BJ (cell line): ENCODE measurements at regions not wholly inside any gene's neighbourhood (a gene's known extent, or its start where the extent isn't known, plus 50 kb on each side); places are given as distances from the start of the nearest gene placed in this dataset.

ENCODE experiments used
- CTCF ChIA-PET: fragments of 350-600 bp; formaldehyde crosslinking; extraction: SDS; loops from one replicate; lab custom pipeline; 2021; ENCODE audit warnings: antibody characterized with exemption, inconsistent platforms; lab: Yijun Ruan, JAX
- POLR2A ChIA-PET: fragments of 300-600 bp; sonication (Branson Sonifier 250); formaldehyde crosslinking; extraction: SDS; loops from one replicate; lab custom pipeline; 2021; ENCODE audit warnings: antibody characterized with exemption; lab: Charles Lee
- DNase-seq: peaks from one replicate; pipeline ENCODE4 v3.0.0-alpha.2; 2011; ENCODE audit warnings: low read depth
- H3K27me3 ChIP-seq: 2 replicates; pipeline ENCODE4 v1.6.0; 2011; ENCODE audit warnings: low read length; ENCODE audit not compliant: control insufficient read depth, insufficient read depth
- H3K36me3 ChIP-seq: 2 replicates; pipeline ENCODE4 v1.5.1; 2011; ENCODE audit warnings: low read length; ENCODE audit not compliant: control insufficient read depth, insufficient read depth
- H3K4me3 ChIP-seq: 2 replicates; pipeline ENCODE4 v1.5.1; 2011; ENCODE audit warnings: low read depth, mild to moderate bottlenecking, control low read depth, low read length
- TF ChIP-seq, protein P1 (sequence below): IDR thresholded peaks from 2 replicates; pipeline ENCODE4 v1.5.1; 2011; ENCODE audit warnings: low read depth, mild to moderate bottlenecking, control low read depth, inconsistent platforms, low read length, moderate library complexity; ENCODE audit not compliant: insufficient read depth

DNA sequence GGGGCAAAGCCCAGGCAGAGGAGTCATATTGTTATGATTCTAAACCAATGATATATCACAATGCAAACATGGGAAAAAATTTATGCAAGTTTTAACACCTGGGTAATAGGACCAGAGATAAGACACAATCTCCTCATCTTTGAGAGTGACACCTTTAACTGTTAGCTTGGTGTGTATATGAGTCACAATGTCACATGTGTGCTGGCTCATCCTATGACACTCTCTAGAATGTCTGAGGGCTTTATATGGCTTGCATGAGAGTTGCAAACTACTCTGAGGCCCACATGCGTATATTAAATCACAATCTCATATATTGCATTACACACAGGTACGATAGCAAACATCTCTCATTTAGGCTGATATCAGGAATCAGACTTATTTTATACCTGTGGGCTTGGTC is 1055.4 kb upstream of the AMELY start:
- POLR2A ChIA-PET = no interaction called here
- TF ChIP-seq, protein P1, sequence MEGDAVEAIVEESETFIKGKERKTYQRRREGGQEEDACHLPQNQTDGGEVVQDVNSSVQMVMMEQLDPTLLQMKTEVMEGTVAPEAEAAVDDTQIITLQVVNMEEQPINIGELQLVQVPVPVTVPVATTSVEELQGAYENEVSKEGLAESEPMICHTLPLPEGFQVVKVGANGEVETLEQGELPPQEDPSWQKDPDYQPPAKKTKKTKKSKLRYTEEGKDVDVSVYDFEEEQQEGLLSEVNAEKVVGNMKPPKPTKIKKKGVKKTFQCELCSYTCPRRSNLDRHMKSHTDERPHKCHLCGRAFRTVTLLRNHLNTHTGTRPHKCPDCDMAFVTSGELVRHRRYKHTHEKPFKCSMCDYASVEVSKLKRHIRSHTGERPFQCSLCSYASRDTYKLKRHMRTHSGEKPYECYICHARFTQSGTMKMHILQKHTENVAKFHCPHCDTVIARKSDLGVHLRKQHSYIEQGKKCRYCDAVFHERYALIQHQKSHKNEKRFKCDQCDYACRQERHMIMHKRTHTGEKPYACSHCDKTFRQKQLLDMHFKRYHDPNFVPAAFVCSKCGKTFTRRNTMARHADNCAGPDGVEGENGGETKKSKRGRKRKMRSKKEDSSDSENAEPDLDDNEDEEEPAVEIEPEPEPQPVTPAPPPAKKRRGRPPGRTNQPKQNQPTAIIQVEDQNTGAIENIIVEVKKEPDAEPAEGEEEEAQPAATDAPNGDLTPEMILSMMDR = no peak
- no peaks in the 10 kb centered on the region for H3K36me3 ChIP-seq
- no peak for DNase-seq
- CTCF ChIA-PET = no interaction called here
- H3K27me3 ChIP-seq = no peaks in the 10 kb centered on the region
- H3K4me3 ChIP-seq = no peak overlapping the region

GRCh38 chrY:7963393-7963792 is 1051.8 kb upstream of the AMELY start:
- ChIA-PET POLR2A (no interaction called here), CTCF (no interaction called here)
- Histone ChIP-seq H3K27me3 (no peaks in the 10 kb centered on the region), H3K4me3 (no peak overlapping the region), H3K36me3 (no peaks in the 10 kb centered on the region)
- TF ChIP-seq, protein P1 = no peak
- DNase-seq = no peak

DNA sequence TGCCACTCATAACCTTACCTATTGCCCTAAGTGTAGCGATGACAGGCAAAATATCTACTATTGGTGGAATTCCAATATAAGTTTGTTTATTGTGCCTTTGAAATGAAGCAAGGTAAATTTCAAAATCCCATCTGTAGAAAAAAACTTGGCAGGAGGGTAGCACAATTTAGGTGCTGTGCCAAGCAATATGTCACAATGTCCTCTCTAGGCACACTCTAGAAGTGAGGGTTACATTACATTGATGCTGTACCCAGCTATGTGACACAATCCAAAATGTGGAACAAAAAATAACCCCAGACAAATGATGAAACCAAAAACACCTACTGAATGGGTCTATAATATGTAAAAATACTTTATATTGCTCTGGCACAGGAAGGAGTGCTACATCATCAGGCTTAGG is 1050.8 kb upstream of the AMELY start:
- Histone ChIP-seq H3K36me3 (no peaks in the 10 kb centered on the region), H3K4me3 (no peak overlapping the region), H3K27me3 (no peaks in the 10 kb centered on the region)
- POLR2A ChIA-PET = no interaction called here
- no peak for DNase-seq
- TF ChIP-seq, protein P1 = no peak
- CTCF ChIA-PET = no interaction called here

GRCh38 chrY:7961811-7962210 is 1050.3 kb upstream of the AMELY start:
- CTCF ChIA-PET = no interaction called here
- H3K36me3 ChIP-seq = no peaks in the 10 kb centered on the region
- POLR2A ChIA-PET = no interaction called here
- TF ChIP-seq, protein P1 = no peak
- no peaks in the 10 kb centered on the region for H3K27me3 ChIP-seq
- H3K4me3 ChIP-seq = no peak overlapping the region
- DNase-seq = no peak

GRCh38 chrY:7957773-7958172 is 1046.2 kb upstream of the AMELY start:
- TF ChIP-seq, protein P1 = no peak
- H3K27me3 ChIP-seq = no peaks in the 10 kb centered on the region

More at GRCh38 chrY:7957773-7958172, 1046.2 kb upstream of the AMELY start:
- no peaks in the 10 kb centered on the region for H3K36me3 ChIP-seq
- ChIA-PET CTCF (no interaction called here), POLR2A (no interaction called here)
- no peak overlapping the region for H3K4me3 ChIP-seq
- DNase-seq = no peak
